UCSD-AML1 (cell line): ENCODE measurements at regions not wholly inside any gene's neighbourhood (a gene's known extent, or its start where the extent isn't known, plus 50 kb on each side); places are given as distances from the start of the nearest gene placed in this dataset.
"Not testable (repeated sequence)": the region's sequence is repeated elsewhere in the genome, so short reads cannot be mapped to it uniquely, and the experiment has no call there.

Experiments
- DNase-seq: peaks from one replicate; lab custom pipeline; 2025; ENCODE audit not compliant: unreplicated experiment; lab: John Stamatoyannopoulos, UW

GRCh38 chr21:27034796-27035195, 67.9 kb upstream of the ADAMTS5 start:
- no peak for DNase-seq

GRCh38 chr21:27033471-27033870, 66.6 kb upstream of the ADAMTS5 start:
- no peak for DNase-seq

- no peak for DNase-seq
These were observed 59.6 kb upstream of the ADAMTS5 start for GRCh38 chr21:27026501-27026900.

GRCh38 chr21:27025708-27026107, 58.8 kb upstream of the ADAMTS5 start:
- not testable (repeated sequence) for DNase-seq

- DNase-seq = no peak
These were observed 58.1 kb upstream of the ADAMTS5 start for GRCh38 chr21:27024971-27025370.

GRCh38 chr21:27024301-27024700, 57.4 kb upstream of the ADAMTS5 start:
- no peak for DNase-seq

- no peak for DNase-seq
These were observed 56.3 kb upstream of the ADAMTS5 start for GRCh38 chr21:27023186-27023585.

GRCh38 chr21:27021801-27022200, 54.9 kb upstream of the ADAMTS5 start:
- DNase-seq = no peak

GRCh38 chr21:27021046-27021445, 54.2 kb upstream of the ADAMTS5 start:
- DNase-seq = no peak

- no peak for DNase-seq
These were observed 50.4 kb upstream of the ADAMTS5 start for GRCh38 chr21:27017246-27017645.
